DND-41 (cell line): ENCODE measurements at regions not wholly inside any gene's neighbourhood (a gene's known extent, or its start where the extent isn't known, plus 50 kb on each side); places are given as distances from the start of the nearest gene placed in this dataset.
"Not testable (repeated sequence)": the region's sequence is repeated elsewhere in the genome, so short reads cannot be mapped to it uniquely, and the experiment has no call there.

Experiments used
- CTCF ChIP-seq: IDR thresholded peaks from 2 replicates; pipeline ENCODE4 v1.5.1; 2012; ENCODE audit warnings: borderline replicate concordance, low read length, moderate library complexity, mild to moderate bottlenecking; ENCODE audit not compliant: poor library complexity, severe bottlenecking; ENCODE audit errors: extremely low read depth
- EZH2 ChIP-seq: IDR thresholded peaks from 3 replicates; pipeline ENCODE4 v1.6.1; 2012; ENCODE audit warnings: borderline replicate concordance, low read depth, mild to moderate bottlenecking, moderate library complexity, low read length, inconsistent platforms; ENCODE audit not compliant: severe bottlenecking

GRCh38 chr4:30092420-30093128 is 627.6 kb upstream of the PCDH7 start:
- TF ChIP-seq CTCF, EZH2: not testable (repeated sequence)
